ENCODE measurements at regions not wholly inside any gene's neighbourhood (a gene's known extent, or its start where the extent isn't known, plus 50 kb on each side); places are given as distances from the start of the nearest gene placed in this dataset.
"Not testable (repeated sequence)": the region's sequence is repeated elsewhere in the genome, so short reads cannot be mapped to it uniquely, and the experiment has no call there.

DNA sequence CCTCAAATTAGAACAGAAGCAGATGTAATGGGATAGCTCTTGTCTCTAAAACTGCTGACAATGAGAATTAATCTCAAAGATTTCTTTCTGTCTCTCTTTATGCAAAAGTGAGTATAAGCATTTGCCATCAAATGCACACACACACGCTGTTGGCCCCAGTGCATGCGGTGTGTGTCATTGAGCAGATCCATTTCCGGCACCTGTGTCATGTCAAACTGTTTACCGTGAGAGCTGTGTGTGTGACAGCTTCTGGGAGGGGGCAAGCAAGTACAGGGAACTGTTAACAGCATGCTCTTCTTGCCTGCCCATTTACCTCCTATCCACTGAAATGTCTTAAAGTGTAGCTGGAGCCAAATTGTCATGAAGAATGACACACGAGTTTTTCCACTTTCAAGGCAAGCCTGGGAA lies 297.9 kb upstream of the FAT4 start:
- peaks cover 22% of the 10 kb centered on the region for H3K9me3 Mint-ChIP-seq

DNA sequence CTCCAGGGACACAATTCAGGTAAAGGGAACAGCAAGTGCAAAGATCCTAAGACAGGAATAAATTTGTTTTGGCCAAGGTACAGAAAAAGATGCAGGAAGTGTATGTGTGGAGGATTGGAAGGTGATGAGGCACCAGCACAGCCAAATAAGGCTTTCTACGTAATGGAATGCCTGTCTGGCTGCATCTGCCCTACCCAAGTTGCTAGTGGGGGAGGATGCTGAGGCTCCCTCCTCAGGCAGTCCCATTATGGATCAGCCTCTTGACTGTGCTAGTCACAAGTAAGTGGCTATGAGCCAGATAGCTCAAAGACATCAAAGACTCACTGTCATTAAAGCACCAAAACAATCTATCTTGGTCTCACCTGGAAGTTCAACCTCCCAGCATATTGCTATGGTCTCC lies 300.9 kb upstream of the FAT4 start:
- Mint-ChIP-seq H3K4me1 (ENCODE audit: low read depth) (no peaks in the 10 kb centered on the region), H3K9me3 (peaks cover 15% of the 10 kb centered on the region), H3K36me3 (ENCODE audit: low read depth) (no peaks in the 10 kb centered on the region), H3K27ac (no peak overlapping the region), H3K27me3 (no peaks in the 10 kb centered on the region), H3K4me3 (no peak overlapping the region)
- intact Hi-C loops (cut with micrococcal nuclease) = no loop called here

More for the DNA sequence above, 297.9 kb upstream of the FAT4 start:
- Mint-ChIP-seq H3K27ac (no peak overlapping the region), H3K36me3 (ENCODE audit: low read depth) (no peaks in the 10 kb centered on the region), H3K27me3 (no peaks in the 10 kb centered on the region), H3K4me3 (no peak overlapping the region), H3K4me1 (ENCODE audit: low read depth) (no peaks in the 10 kb centered on the region)
- intact Hi-C loops (cut with micrococcal nuclease) = no loop called here

DNA sequence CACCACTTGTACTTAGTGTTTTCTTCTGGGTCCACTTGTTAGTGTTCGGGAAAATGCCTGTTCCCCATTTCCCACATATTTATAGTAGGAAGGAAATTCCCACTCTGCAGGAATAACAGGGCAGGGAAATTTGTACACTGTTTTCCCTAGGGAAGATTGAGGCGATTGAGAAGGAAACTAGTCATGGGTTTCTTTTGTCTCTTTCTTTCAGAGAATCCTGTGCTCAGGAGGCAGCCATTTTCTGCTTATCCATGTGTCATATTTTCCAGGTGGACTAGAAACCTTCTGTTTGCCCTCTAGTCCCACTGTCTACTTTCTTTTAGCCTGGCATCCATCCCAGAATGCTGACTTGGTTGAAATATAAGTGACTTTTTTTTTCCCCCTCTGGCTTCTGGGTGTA lies 299.1 kb upstream of the ANKRD50 start:
- Mint-ChIP-seq H3K4me3 (no peak overlapping the region), H3K36me3 (ENCODE audit: low read depth) (no peaks in the 10 kb centered on the region), H3K9me3 (peaks cover 18% of the 10 kb centered on the region), H3K27me3 (no peaks in the 10 kb centered on the region), H3K4me1 (ENCODE audit: low read depth) (no peaks in the 10 kb centered on the region), H3K27ac (no peak overlapping the region)
- intact Hi-C loops (cut with micrococcal nuclease) = no loop called here

DNA sequence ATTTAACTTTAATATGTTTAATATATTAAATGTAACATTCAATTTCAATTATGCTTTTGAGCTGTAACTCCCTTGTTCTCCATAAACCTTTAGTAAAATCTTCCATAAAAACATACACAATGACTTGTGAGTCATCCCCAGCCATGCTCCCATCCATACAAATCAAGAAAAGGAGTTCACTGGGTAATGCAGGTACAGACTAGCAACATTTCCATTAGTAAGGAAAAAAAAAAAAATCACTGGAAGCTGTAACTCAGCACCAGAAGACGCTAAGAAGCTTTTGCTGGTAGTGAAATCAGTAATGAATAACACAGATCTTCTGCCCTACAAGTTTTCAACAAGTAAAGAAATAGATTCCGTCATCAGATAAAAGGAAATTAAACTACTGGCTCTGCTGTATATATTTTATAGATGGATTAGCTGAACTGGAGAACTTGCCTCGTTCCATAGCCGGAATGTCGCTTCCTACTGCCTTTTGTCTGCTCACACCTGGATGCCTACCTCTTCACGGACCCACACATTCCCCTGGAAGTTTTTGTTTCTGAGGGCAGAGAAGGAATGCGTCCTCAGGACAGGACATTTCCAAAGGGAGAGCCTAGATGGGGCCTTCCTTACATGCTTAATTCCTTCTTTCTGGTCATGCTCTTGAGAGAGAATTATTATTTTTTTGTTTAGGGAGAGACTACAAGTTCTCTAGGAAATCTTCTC lies 298.4 kb upstream of the ANKRD50 start:
- Mint-ChIP-seq H3K4me3 (no peak overlapping the region), H3K36me3 (ENCODE audit: low read depth) (no peaks in the 10 kb centered on the region), H3K9me3 (peaks cover 22% of the 10 kb centered on the region), H3K4me1 (ENCODE audit: low read depth) (no peaks in the 10 kb centered on the region), H3K27ac (no peak overlapping the region), H3K27me3 (no peaks in the 10 kb centered on the region)
- intact Hi-C loops (cut with micrococcal nuclease) = no loop called here

DNA sequence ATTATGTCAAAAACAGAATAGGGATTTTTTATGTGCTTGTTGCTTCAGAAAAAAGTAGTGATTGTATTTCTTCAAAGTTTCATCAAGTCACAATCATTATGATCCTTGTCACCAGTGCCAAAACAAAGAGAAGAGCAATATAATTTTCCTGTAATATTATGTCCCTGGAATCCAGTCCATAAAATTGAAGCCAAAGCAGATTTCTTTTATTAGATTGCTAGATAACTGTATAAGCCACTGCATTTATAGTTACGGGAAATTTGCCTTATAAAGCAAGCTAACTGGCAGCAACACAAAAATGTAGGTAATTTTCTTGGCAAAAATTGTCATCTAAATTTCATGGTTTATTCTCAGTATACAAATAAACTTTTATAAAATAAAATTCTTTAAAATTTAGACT lies 296.1 kb upstream of the ANKRD50 start:
- no peak overlapping the region for H3K4me3 Mint-ChIP-seq
- H3K36me3 Mint-ChIP-seq (ENCODE audit: low read depth) = no peaks in the 10 kb centered on the region
- no peaks in the 10 kb centered on the region for H3K4me1 Mint-ChIP-seq (ENCODE audit: low read depth)
- no peak overlapping the region for H3K27ac Mint-ChIP-seq
- H3K9me3 Mint-ChIP-seq = peaks cover 13% of the 10 kb centered on the region
- intact Hi-C loops (cut with micrococcal nuclease) = no loop called here
- no peaks in the 10 kb centered on the region for H3K27me3 Mint-ChIP-seq

DNA sequence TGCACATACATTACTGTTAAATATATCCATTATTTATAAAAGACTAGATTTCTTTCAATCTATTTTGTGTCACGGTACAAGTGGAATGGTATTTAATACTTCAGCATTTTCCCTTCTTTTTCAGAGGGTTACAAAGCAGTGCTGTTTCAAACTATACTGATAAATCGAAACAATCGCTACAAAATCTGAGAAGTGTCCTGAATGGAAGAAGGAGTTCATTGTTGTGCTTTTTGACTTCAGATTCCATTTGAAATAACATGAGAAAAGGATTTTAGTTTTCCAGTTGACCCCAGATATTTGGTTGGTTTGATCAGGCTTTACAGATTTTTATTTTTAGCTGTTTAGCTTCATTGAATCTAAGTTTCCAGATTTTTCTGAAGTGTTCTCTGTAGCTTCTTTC lies 292.1 kb upstream of the ANKRD50 start:
- Mint-ChIP-seq H3K27me3 (no peaks in the 10 kb centered on the region), H3K4me3 (no peak overlapping the region), H3K36me3 (ENCODE audit: low read depth) (no peaks in the 10 kb centered on the region), H3K9me3 (peaks cover 25% of the 10 kb centered on the region), H3K27ac (no peak overlapping the region), H3K4me1 (ENCODE audit: low read depth) (no peaks in the 10 kb centered on the region)
- intact Hi-C loops (cut with micrococcal nuclease) = no loop called here

DNA sequence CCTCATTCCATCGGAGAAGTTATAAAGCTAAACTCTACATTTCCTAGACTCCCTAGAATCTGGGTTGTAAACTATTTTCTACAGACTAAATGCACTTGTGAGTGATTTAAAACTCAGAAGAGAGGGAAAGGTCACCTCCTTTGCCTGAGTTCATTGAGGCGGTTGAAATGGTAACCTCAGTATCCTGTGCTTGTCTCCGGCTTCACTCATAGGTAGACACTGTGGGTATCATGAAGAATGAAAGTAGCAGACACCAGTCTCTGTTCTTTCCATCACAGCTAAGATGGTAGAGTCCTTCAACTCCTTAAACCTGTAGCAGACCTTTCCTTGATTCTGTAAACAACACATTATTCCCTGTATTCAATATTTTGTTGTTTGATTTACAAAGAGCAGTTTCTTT lies 291.3 kb upstream of the ANKRD50 start:
- Mint-ChIP-seq H3K36me3 (ENCODE audit: low read depth) (no peaks in the 10 kb centered on the region), H3K27me3 (no peaks in the 10 kb centered on the region), H3K4me3 (no peak overlapping the region), H3K9me3 (peaks cover 25% of the 10 kb centered on the region), H3K4me1 (ENCODE audit: low read depth) (no peaks in the 10 kb centered on the region), H3K27ac (no peak overlapping the region)
- intact Hi-C loops (cut with micrococcal nuclease) = no loop called here

DNA sequence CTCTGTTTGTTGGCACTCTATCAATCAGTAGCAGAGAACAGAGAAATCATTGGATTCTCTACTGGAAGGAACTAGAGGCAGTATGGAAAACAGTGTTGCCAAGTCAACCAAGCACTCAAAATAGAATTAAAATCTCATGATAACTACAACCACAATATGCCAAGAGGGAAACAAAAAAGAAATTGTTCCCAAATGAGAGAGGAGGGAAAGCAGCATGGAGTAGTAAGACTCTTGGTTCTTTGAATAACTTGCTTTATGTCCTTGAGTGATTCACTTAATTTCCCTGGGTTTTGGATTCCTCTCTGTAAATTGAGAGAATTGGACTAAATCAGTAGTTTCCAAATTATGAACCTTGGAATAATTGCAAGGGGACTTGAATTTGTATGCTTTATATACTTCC lies 285.5 kb upstream of the ANKRD50 start:
- no peak overlapping the region for H3K27ac Mint-ChIP-seq
- no peaks in the 10 kb centered on the region for H3K4me1 Mint-ChIP-seq (ENCODE audit: low read depth)
- H3K9me3 Mint-ChIP-seq = peaks cover 5% of the 10 kb centered on the region
- H3K36me3 Mint-ChIP-seq (ENCODE audit: low read depth) = no peaks in the 10 kb centered on the region
- H3K4me3 Mint-ChIP-seq = no peak overlapping the region
- H3K27me3 Mint-ChIP-seq = no peaks in the 10 kb centered on the region
- intact Hi-C loops (cut with micrococcal nuclease) = no loop called here

DNA sequence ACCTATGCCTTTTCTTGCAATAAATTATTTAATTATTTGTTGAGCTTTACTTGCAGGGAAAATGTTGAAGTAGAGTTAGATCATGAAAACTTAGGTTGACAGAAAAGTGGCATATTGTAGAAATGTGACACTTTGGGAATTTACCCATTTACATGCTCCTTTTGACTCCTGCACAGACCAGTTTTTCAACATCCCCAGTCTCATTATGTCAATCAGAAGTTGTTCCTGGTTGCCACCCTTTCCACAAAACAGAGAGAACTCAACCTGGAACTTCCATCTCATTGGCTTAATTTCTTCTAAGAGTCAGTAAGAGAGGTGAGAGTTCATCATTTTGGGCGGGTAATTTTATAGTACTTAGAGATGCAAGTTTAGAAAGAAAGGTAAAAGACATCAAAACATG lies 284.6 kb upstream of the ANKRD50 start:
- Mint-ChIP-seq H3K36me3 (ENCODE audit: low read depth) (no peaks in the 10 kb centered on the region), H3K27me3 (no peaks in the 10 kb centered on the region), H3K27ac (no peak overlapping the region), H3K4me1 (ENCODE audit: low read depth) (no peaks in the 10 kb centered on the region), H3K4me3 (no peak overlapping the region), H3K9me3 (no peaks in the 10 kb centered on the region)
- intact Hi-C loops (cut with micrococcal nuclease) = no loop called here

DNA sequence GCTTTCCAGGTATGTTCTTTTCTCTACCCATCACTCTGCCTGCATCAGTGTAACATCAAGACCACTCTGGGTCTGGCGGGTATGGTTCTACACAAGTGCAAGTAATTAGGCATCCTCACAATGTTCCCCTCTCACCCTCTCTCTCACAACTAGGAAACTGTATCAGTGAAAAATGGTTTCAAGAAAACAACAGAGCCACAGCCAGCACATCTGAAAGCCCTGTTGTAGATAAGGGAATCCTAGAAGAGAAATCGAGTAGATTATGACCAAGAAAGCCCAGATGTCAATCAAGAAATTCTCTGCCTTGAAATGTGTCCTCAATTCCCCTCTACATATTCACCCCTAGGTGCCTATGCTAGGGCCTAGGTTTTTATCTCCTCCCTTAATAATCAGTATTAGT lies 281.3 kb upstream of the ANKRD50 start:
- intact Hi-C loops (cut with micrococcal nuclease) = no loop called here

DNA sequence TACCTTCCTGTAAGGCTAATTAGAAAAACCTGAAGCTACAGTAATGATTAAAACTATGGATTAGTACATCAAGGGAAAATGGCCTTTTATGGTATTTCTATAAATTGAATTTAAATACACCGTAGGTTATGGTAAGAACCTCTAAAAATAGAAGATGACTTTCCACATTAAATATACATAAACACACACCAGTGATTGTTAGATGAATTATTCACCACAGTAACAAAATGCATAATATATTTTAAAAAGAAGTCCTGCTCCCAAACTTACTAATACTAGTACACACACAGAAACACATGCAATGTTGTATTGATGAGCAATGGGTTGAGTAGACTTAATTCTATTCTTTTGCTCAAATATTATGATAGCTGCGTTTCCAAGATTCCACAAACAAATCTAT lies 277.9 kb upstream of the ANKRD50 start:
- no peaks in the 10 kb centered on the region for H3K9me3 Mint-ChIP-seq
- intact Hi-C loops (cut with micrococcal nuclease) = no loop called here
- H3K27ac Mint-ChIP-seq = no peak overlapping the region
- no peaks in the 10 kb centered on the region for H3K4me1 Mint-ChIP-seq (ENCODE audit: low read depth)
- no peaks in the 10 kb centered on the region for H3K27me3 Mint-ChIP-seq
- H3K4me3 Mint-ChIP-seq = no peak overlapping the region
- H3K36me3 Mint-ChIP-seq (ENCODE audit: low read depth) = no peaks in the 10 kb centered on the region

More for the DNA sequence above, 281.3 kb upstream of the ANKRD50 start:
- no peak overlapping the region for H3K4me3 Mint-ChIP-seq
- no peaks in the 10 kb centered on the region for H3K4me1 Mint-ChIP-seq (ENCODE audit: low read depth)
- no peaks in the 10 kb centered on the region for H3K36me3 Mint-ChIP-seq (ENCODE audit: low read depth)
- no peaks in the 10 kb centered on the region for H3K27me3 Mint-ChIP-seq
- no peaks in the 10 kb centered on the region for H3K9me3 Mint-ChIP-seq
- no peak overlapping the region for H3K27ac Mint-ChIP-seq

DNA sequence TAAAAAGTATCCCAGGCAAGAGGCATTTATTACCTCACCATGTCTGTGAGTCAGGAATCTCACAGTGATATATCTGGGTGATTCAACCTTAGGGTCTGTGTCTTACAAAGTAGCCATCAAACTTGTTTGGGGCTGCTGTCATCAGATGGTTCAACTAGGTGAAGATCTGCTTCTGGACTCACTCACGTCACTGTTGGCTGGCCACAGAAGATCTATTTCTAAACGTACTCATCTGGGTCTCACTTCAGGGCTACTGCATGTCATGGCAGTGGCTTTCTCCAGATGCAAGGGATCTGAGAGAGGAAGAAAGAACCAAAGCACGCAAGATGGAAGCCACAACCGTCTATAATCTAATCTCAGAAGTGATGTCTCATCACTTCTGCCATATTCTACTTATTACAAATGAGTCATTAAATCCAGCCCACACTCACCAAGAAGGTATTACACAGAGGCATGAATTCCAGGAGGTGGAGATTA lies 267.8 kb upstream of the ANKRD50 start:
- no peak overlapping the region for H3K27ac Mint-ChIP-seq
- H3K4me3 Mint-ChIP-seq = no peak overlapping the region
- H3K9me3 Mint-ChIP-seq = no peaks in the 10 kb centered on the region
- no peaks in the 10 kb centered on the region for H3K27me3 Mint-ChIP-seq
- no peaks in the 10 kb centered on the region for H3K36me3 Mint-ChIP-seq (ENCODE audit: low read depth)
- H3K4me1 Mint-ChIP-seq (ENCODE audit: low read depth) = no peaks in the 10 kb centered on the region
- intact Hi-C loops (cut with micrococcal nuclease) = no loop called here

DNA sequence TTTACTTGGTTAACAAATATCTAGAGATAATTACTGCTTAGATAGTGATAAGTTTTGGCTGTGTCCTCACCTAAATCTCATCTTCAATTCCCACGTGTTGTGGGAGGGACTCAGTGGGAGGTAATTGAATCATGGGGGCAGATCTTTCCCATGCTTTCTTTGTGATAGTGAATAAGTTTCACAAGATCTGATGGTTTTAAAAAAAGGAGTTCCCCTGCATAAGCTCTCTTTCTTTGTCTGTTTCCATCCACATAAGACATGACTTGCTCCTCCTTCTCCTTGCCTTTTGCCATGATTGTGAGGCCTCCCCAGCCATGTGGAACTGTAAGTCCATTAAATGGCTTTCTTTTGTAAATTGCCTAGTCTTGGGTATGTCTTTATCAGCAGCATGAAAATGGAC lies 266.0 kb upstream of the ANKRD50 start:
- H3K4me3 Mint-ChIP-seq; H3K27ac Mint-ChIP-seq; intact Hi-C loops (cut with micrococcal nuclease); H3K36me3 Mint-ChIP-seq (ENCODE audit: low read depth); H3K4me1 Mint-ChIP-seq (ENCODE audit: low read depth); H3K27me3 Mint-ChIP-seq; H3K9me3 Mint-ChIP-seq: not testable (repeated sequence)

DNA sequence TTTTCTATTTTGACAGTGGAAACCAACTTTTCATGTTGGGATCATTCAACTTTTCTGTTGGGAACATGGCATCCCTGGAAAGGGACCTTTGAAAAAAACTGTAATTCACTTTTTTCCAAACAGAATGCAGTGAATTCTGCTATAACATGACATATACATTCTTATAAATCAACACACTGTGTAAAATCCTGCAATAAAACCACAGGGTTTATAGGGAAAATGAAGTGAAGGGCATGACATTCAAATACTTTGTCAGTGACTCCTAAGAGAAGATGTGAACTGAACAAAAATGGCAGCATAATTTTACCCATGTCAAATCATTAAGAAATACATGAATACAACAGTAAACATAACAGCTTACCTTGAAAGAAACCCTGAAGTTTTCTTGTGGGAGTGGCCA lies 264.5 kb upstream of the ANKRD50 start:
- Mint-ChIP-seq H3K4me3 (no peak overlapping the region), H3K9me3 (no peaks in the 10 kb centered on the region), H3K4me1 (ENCODE audit: low read depth) (no peaks in the 10 kb centered on the region), H3K36me3 (ENCODE audit: low read depth) (no peaks in the 10 kb centered on the region), H3K27me3 (no peaks in the 10 kb centered on the region), H3K27ac (no peak overlapping the region)
- intact Hi-C loops (cut with micrococcal nuclease) = no loop called here

DNA sequence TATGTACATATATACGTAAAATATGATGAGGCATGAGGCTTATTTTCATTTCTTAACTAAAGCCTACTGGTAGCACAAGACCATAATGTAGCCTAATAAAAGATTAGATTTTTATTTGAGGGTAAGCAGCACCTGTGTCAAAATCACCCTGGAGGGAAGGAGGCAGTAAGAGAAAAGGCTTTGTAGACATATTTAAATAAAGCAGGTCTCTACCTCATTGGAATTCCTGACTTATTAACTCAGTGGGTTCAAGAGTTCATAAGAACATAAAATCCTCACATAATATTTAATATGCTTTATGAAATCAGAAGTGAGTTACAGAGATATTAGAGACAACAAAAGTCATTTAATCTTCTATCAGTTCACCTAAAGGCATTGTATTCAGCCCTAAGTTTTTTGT lies 261.6 kb upstream of the ANKRD50 start:
- Mint-ChIP-seq H3K27ac (no peak overlapping the region), H3K4me1 (ENCODE audit: low read depth) (no peaks in the 10 kb centered on the region), H3K9me3 (peaks cover 8% of the 10 kb centered on the region), H3K36me3 (ENCODE audit: low read depth) (no peaks in the 10 kb centered on the region), H3K4me3 (no peak overlapping the region), H3K27me3 (no peaks in the 10 kb centered on the region)
- intact Hi-C loops (cut with micrococcal nuclease) = no loop called here

Data from dendritic cell treated with granulocyte-macrophage colony-stimulating factor and Interleukin-4, amounts not matched to agents 40 ng/mL and 50 ng/mL, for 4 days (primary cell).